Right lung (tissue), 2 donors: ENCODE measurements at regions not wholly inside any gene's neighbourhood (a gene's known extent, or its start where the extent isn't known, plus 50 kb on each side); places are given as distances from the start of the nearest gene placed in this dataset.
"Not testable (repeated sequence)": the region's sequence is repeated elsewhere in the genome, so short reads cannot be mapped to it uniquely, and the experiment has no call there.

Source experiments
- DNase-seq, 2 donors: peaks; one replicate each; pipeline ENCODE4 v3.0.0-alpha.2; 2013

GRCh38 chr1:148202013-148202412 lies 49.9 kb upstream of the NBPF11 start:
- not testable (repeated sequence) for DNase-seq
